GM13977 (cell line): ENCODE measurements at regions not wholly inside any gene's neighbourhood (a gene's known extent, or its start where the extent isn't known, plus 50 kb on each side); places are given as distances from the start of the nearest gene placed in this dataset.

Source experiments
- DNase-seq: peaks from one replicate; pipeline ENCODE4 v3.0.0; 2012; ENCODE audit warnings: low spot score
- in situ Hi-C: fragments of 300-500 bp; cut with MboI; formaldehyde crosslinking; loops from one replicate; pipeline ENCODE4 v1.12.0; 2022; ENCODE audit warnings: low sequenced_read_pairs, low pct_unique_long_range_greater_than_20kb, mixed read lengths, inconsistent platforms; ENCODE audit not compliant: unreplicated experiment
- TF ChIP-seq, protein P1 (sequence below): IDR thresholded peaks from 2 replicates; pipeline ENCODE4 v1.5.1; 2012; ENCODE audit warnings: mild to moderate bottlenecking, control low read depth; ENCODE audit not compliant: insufficient read depth; ENCODE audit errors: extremely low read depth, missing control alignments

DNA sequence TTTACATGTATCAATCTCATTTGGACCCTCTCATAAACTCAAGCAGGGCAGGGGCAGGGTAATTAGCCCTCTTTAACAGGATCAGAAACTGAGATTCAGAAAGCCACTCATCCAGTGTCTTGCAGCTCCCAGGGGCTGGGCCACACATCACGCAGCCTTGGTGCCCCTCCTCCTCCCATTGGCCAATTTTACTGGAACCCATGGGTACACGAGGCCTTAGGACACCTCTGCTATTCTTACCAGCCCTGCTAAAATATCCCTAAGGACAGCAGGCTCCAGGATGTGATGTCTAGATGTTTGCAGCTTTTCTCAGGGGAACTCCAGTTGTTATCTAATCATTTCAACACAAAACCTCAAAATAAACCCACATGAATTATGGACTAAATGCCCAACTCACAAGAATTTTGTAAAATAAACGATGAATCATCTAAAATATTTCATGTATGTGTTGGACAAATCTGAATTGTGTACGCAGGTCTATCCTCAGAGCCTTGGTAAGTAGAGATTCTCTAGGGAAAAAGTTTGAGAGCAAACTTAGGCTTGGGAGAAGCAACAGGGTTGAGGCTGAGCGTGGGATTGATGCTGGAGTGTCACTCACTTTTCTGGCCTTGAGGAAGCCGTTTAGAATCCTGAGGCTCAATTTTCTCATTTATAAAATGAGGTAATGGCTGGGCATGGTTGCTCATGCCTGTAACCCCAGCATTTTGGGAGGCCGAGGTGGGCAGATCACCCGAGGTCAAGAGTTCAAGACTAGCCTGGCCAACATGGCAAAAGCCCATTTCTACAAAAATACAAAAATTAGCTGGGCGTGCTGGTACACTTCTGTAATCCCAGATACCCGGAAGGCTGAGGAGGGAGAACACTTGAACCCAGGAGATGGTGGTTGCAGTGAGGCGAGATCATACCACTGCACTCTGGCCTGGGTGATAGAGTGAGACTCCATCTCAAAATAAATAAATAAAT, 69.7 kb upstream of the TNS3 start:
- DNase-seq, result no peak
- in situ Hi-C loops, result no loop called here
- TF ChIP-seq, protein P1, sequence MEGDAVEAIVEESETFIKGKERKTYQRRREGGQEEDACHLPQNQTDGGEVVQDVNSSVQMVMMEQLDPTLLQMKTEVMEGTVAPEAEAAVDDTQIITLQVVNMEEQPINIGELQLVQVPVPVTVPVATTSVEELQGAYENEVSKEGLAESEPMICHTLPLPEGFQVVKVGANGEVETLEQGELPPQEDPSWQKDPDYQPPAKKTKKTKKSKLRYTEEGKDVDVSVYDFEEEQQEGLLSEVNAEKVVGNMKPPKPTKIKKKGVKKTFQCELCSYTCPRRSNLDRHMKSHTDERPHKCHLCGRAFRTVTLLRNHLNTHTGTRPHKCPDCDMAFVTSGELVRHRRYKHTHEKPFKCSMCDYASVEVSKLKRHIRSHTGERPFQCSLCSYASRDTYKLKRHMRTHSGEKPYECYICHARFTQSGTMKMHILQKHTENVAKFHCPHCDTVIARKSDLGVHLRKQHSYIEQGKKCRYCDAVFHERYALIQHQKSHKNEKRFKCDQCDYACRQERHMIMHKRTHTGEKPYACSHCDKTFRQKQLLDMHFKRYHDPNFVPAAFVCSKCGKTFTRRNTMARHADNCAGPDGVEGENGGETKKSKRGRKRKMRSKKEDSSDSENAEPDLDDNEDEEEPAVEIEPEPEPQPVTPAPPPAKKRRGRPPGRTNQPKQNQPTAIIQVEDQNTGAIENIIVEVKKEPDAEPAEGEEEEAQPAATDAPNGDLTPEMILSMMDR, result no peak

DNA sequence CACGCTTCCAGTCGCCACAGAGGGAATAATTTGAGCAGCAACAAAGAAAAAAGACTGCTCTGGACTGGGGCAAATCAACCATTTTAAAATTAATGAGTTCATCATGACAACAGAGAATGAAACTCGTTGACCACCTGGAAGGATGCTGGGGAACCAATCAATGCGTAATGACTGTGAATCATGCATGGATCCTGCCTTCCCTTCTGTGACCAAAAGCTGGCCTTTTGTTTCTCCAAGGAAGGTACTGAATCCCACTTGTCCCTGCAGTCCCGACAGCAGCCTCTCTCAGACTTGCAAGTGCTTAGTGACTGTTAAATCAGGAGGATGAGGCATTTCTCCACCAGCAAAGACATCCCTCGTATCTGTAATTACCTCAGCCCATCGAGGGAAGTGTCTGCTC, 68.0 kb upstream of the TNS3 start:
- TF ChIP-seq, protein P1, result no peak
- DNase-seq, result no peak
- in situ Hi-C loops, result no loop called here

DNA sequence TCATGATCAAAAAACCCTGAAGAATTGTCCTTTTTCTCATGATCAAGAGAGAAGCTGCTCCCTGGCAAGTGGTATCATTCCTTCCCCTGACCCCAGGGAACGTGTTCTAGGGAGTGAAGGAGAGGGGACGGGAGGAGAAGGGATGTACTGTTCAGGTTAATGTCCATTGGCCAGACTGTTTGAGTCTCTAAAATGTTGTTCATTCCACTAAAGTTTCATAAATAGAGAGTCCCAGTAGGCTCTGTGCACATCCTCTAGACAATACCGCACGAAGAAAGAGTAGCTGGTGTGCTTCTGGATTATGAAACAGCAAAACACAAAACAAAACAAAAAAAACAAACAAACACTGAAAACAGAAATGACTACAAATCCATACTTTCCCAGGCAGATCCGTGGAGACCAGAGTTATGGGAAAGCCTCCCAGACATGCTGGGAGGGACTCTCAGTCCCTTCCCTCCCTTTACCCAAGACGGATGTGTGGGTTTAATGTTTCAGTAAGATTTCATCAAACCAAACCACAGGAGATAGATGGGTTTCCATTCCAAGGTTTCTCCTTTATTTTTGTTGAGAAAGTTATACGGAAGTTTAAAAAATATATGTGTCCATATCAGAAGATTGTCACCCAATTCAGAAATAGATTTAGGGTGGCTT, 66.5 kb upstream of the TNS3 start:
- in situ Hi-C loops, result no loop called here
- no peak for DNase-seq
- TF ChIP-seq, protein P1, result no peak

DNA sequence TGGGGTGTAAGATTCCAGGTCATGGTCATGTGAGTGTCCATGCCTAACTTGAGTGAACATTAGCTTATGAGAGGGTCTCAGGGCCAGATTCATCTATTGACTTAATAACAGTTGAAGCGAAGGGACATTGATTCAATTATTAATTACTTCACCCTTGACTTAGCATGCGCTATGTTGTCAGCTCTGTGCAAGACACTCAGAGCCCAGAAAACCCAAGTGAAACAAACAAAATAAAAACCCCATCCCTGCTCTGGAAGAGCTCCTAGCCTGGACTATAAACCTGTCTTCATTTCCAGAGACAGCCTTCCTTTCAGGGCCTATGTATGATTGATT, 66.0 kb upstream of the TNS3 start:
- TF ChIP-seq, protein P1, result no peak
- DNase-seq, result no peak
- in situ Hi-C loops, result no loop called here

DNA sequence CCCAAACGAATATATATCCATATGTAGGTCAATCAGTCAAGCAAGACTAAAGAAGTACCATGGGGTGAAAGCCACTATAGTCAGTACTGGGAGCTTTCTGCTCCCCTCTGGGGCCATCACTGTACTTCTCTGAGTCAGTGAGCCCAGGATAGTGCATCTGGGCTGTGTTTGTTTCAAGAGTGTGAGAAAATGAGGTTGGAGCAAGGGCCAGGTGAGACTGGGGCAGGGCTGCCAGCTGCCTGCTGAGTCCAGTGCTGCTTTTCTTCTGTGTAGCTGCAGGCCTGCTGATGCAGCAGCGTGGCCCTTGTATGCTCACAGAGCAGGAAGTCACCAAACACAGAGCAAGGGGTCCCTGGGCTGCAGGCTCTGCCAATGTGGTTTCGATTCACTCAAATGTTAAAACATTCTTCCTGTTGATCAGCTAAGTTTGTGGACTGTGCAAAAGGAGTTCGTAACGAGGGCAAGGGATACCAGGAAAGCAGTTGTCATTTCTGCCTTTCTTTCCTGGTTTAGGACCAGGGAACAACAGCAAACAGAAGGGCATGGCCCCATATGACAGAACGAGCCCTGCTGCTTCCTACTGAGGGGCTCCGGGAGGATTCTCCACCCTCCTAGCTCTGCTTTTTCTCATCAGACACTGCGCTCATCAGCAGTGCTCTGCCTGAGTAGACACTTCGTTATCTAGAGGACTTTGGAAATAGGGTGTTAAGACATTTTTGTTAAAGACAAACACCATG, 65.4 kb upstream of the TNS3 start:
- DNase-seq, result no peak
- in situ Hi-C loops, result no loop called here
- TF ChIP-seq, protein P1, result no peak

DNA sequence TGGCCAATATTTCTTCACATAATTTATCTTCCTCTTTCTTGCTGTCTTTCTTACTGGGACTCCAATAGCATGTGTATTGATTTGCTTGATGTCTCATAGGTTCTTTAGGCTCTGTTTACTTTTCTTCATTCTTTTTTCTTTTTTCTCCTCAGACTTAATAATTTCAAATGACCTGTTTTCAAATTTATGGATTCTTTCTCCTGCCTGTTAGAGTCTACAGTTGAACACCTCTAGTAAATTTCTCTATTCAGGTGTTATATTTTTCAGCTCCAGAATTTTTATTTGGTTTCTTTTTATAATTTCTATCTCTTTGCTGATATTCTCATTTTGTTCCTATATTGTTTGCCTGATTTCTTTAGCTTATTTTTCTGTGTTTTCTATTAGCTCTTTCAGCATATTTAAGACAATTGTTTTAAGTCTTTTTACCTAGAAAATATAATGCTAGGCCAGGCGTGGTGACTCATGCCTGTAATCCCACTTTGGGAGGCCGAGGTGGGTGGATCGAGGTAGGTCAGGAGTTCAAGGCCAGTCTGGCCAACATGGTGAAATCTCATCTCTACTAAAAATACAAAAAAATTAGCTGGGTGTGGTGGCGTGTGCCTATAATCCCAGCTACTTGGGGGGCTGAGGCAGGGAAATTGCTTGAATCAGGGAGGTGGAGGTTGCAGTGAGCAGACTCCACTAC, 61.9 kb upstream of the TNS3 start:
- TF ChIP-seq, protein P1, result no peak
- no peak for DNase-seq

More for the DNA sequence above, 61.9 kb upstream of the TNS3 start:
- in situ Hi-C loops, result no loop called here
